ENCODE measurements at regions not wholly inside any gene's neighbourhood (a gene's known extent, or its start where the extent isn't known, plus 50 kb on each side); places are given as distances from the start of the nearest gene placed in this dataset.

- no peak for DNase-seq (ENCODE audit: low read depth in 4 of 6, low spot score in 6 of 6)
- H3K4me3 ChIP-seq (ENCODE audit: low read depth, low read length) = no peak overlapping the region
- no peak overlapping the region for H3K27ac ChIP-seq (ENCODE audit: low read depth, low read length)
- H3K36me3 ChIP-seq (ENCODE audit: control insufficient read depth, insufficient read depth, low read length) = no peaks in the 10 kb centered on the region
- peaks cover 18% of the 10 kb centered on the region for H3K4me1 ChIP-seq (ENCODE audit: control insufficient read depth, insufficient read depth, low read length)
- H3K27me3 ChIP-seq (ENCODE audit: control insufficient read depth, insufficient read depth, low read length) = peaks cover 2% of the 10 kb centered on the region
- WGBS (ENCODE audit: insufficient coverage) = 90% methylated on average over 4 of the region's 4 CpGs
- no peaks in the 10 kb centered on the region for H3K9me3 ChIP-seq (ENCODE audit: control insufficient read depth, insufficient read depth, low read length)
Measured at GRCh38 chr14:96617635-96618034, 115.5 kb downstream of the PAPOLA start.

DNA sequence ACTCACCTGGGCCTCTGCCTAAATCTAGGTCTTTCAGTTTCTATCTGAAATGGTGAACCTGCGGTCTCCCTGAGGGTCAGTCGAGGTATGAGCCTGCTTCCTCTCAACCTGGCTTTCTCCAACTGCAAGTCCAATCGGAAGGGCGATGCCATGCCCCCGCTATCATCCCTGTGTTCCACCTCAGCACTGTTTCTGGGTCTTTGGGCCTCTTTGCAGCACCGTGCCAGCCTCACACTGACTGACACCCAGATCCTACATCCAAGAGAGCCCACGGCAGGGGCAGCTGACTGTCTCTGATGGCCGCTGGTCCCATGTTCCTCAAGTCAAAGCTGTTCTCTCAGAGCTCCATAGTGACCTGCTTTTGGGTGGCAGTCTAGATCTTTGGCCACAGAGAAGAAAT is 120.7 kb downstream of the PAPOLA start:
- DNase-seq (ENCODE audit: low read depth in 4 of 6, low spot score in 6 of 6) = no peak
- 92% methylated on average over 7 of the region's 8 CpGs for WGBS (ENCODE audit: insufficient coverage)
- Histone ChIP-seq H3K27me3 (ENCODE audit: control insufficient read depth, insufficient read depth, low read length) (peaks cover 5% of the 10 kb centered on the region), H3K9me3 (ENCODE audit: control insufficient read depth, insufficient read depth, low read length) (no peaks in the 10 kb centered on the region), H3K36me3 (ENCODE audit: control insufficient read depth, insufficient read depth, low read length) (no peaks in the 10 kb centered on the region), H3K27ac (ENCODE audit: low read depth, low read length) (no peak overlapping the region), H3K4me3 (ENCODE audit: low read depth, low read length) (no peak overlapping the region), H3K4me1 (ENCODE audit: control insufficient read depth, insufficient read depth, low read length) (peaks cover 23% of the 10 kb centered on the region)

- 89% methylated on average over 34 of the region's 34 CpGs for WGBS (ENCODE audit: insufficient coverage)
- H3K36me3 ChIP-seq (ENCODE audit: control insufficient read depth, insufficient read depth, low read length) = no peaks in the 10 kb centered on the region
- DNase-seq (ENCODE audit: low read depth in 4 of 6, low spot score in 6 of 6) = no peak
- no peaks in the 10 kb centered on the region for H3K9me3 ChIP-seq (ENCODE audit: control insufficient read depth, insufficient read depth, low read length)
- no peak overlapping the region for H3K27ac ChIP-seq (ENCODE audit: low read depth, low read length)
- H3K4me1 ChIP-seq (ENCODE audit: control insufficient read depth, insufficient read depth, low read length) = peaks cover 23% of the 10 kb centered on the region
- peaks cover 5% of the 10 kb centered on the region for H3K27me3 ChIP-seq (ENCODE audit: control insufficient read depth, insufficient read depth, low read length)
- no peak overlapping the region for H3K4me3 ChIP-seq (ENCODE audit: low read depth, low read length)
Measured at GRCh38 chr14:96623676-96624484, 121.7 kb downstream of the PAPOLA start.

GRCh38 chr14:96624661-96625425 is 122.7 kb downstream of the PAPOLA start:
- H3K27me3 ChIP-seq (ENCODE audit: control insufficient read depth, insufficient read depth, low read length) = peaks cover 5% of the 10 kb centered on the region
- DNase-seq (ENCODE audit: low read depth in 4 of 6, low spot score in 6 of 6) = peak in 2 of 6 donors; percentile 47 to 83
- H3K4me1 ChIP-seq (ENCODE audit: control insufficient read depth, insufficient read depth, low read length) = peaks cover 23% of the 10 kb centered on the region
- no peaks in the 10 kb centered on the region for H3K36me3 ChIP-seq (ENCODE audit: control insufficient read depth, insufficient read depth, low read length)
- H3K4me3 ChIP-seq (ENCODE audit: low read depth, low read length) = no peak overlapping the region
- H3K27ac ChIP-seq (ENCODE audit: low read depth, low read length) = no peak overlapping the region
- no peaks in the 10 kb centered on the region for H3K9me3 ChIP-seq (ENCODE audit: control insufficient read depth, insufficient read depth, low read length)
- 57% methylated on average over 33 of the region's 37 CpGs for WGBS (ENCODE audit: insufficient coverage)

- H3K4me3 ChIP-seq (ENCODE audit: low read depth, low read length) = no peak overlapping the region
- peaks cover 5% of the 10 kb centered on the region for H3K27me3 ChIP-seq (ENCODE audit: control insufficient read depth, insufficient read depth, low read length)
- 39% methylated on average over 16 of the region's 22 CpGs for WGBS (ENCODE audit: insufficient coverage)
- H3K4me1 ChIP-seq (ENCODE audit: control insufficient read depth, insufficient read depth, low read length) = peaks cover 23% of the 10 kb centered on the region
- no peak overlapping the region for H3K27ac ChIP-seq (ENCODE audit: low read depth, low read length)
- H3K36me3 ChIP-seq (ENCODE audit: control insufficient read depth, insufficient read depth, low read length) = no peaks in the 10 kb centered on the region
- peak in 2 of 6 donors; percentile 54 to 69 for DNase-seq (ENCODE audit: low read depth in 4 of 6, low spot score in 6 of 6)
- H3K9me3 ChIP-seq (ENCODE audit: control insufficient read depth, insufficient read depth, low read length) = no peaks in the 10 kb centered on the region
Measured at GRCh38 chr14:96625426-96625985, 123.3 kb downstream of the PAPOLA start.

- no peak for DNase-seq (ENCODE audit: low read depth in 4 of 6, low spot score in 6 of 6)
- Histone ChIP-seq H3K9me3 (ENCODE audit: control insufficient read depth, insufficient read depth, low read length) (no peaks in the 10 kb centered on the region), H3K27me3 (ENCODE audit: control insufficient read depth, insufficient read depth, low read length) (peaks cover 5% of the 10 kb centered on the region), H3K4me3 (ENCODE audit: low read depth, low read length) (no peak overlapping the region), H3K4me1 (ENCODE audit: control insufficient read depth, insufficient read depth, low read length) (peaks cover 23% of the 10 kb centered on the region), H3K36me3 (ENCODE audit: control insufficient read depth, insufficient read depth, low read length) (no peaks in the 10 kb centered on the region), H3K27ac (ENCODE audit: low read depth, low read length) (no peak overlapping the region)
- WGBS (ENCODE audit: insufficient coverage) = 68% methylated on average over 13 of the region's 16 CpGs
Measured at GRCh38 chr14:96626121-96626768, 124.1 kb downstream of the PAPOLA start.

GRCh38 chr14:96626916-96627315 is 124.7 kb downstream of the PAPOLA start:
- H3K36me3 ChIP-seq (ENCODE audit: control insufficient read depth, insufficient read depth, low read length) = no peaks in the 10 kb centered on the region
- H3K9me3 ChIP-seq (ENCODE audit: control insufficient read depth, insufficient read depth, low read length) = no peaks in the 10 kb centered on the region
- H3K27ac ChIP-seq (ENCODE audit: low read depth, low read length) = no peak overlapping the region
- peak in 2 of 6 donors; percentile 19 to 28 for DNase-seq (ENCODE audit: low read depth in 4 of 6, low spot score in 6 of 6)
- H3K27me3 ChIP-seq (ENCODE audit: control insufficient read depth, insufficient read depth, low read length) = peaks cover 5% of the 10 kb centered on the region
- peaks cover 23% of the 10 kb centered on the region for H3K4me1 ChIP-seq (ENCODE audit: control insufficient read depth, insufficient read depth, low read length)
- 76% methylated on average over 7 of the region's 14 CpGs for WGBS (ENCODE audit: insufficient coverage)
- H3K4me3 ChIP-seq (ENCODE audit: low read depth, low read length) = no peak overlapping the region

DNA sequence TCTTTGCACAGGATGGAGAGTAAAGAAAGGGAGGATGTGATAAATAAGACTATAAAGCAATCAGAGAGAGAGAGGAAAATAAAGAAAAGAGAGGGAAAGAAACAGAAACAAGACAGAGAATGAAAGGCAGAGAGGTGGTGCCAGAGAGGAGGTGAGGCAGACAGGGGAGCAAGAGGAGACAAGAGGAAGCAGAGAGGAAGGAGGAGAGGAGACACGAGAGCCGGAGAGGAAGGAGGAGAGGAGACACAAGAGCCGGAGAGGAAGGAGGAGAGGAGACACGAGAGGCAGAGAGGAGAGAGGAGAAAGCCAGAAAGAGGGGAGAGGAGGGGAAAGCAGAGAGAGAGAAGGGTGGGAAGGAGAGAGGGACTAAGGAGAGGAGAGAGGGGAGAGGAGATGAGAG is 125.2 kb downstream of the PAPOLA start:
- Histone ChIP-seq H3K4me1 (ENCODE audit: control insufficient read depth, insufficient read depth, low read length) (peaks cover 23% of the 10 kb centered on the region), H3K4me3 (ENCODE audit: low read depth, low read length) (no peak overlapping the region), H3K27me3 (ENCODE audit: control insufficient read depth, insufficient read depth, low read length) (peaks cover 5% of the 10 kb centered on the region), H3K27ac (ENCODE audit: low read depth, low read length) (no peak overlapping the region), H3K36me3 (ENCODE audit: control insufficient read depth, insufficient read depth, low read length) (no peaks in the 10 kb centered on the region), H3K9me3 (ENCODE audit: control insufficient read depth, insufficient read depth, low read length) (no peaks in the 10 kb centered on the region)
- 72% methylated on average over 4 of the region's 4 CpGs for WGBS (ENCODE audit: insufficient coverage)
- DNase-seq (ENCODE audit: low read depth in 4 of 6, low spot score in 6 of 6) = no peak

Measured in spinal cord (tissue), 9 donors.